ENCODE measurements at regions not wholly inside any gene's neighbourhood (a gene's known extent, or its start where the extent isn't known, plus 50 kb on each side); places are given as distances from the start of the nearest gene placed in this dataset.
"Not testable (repeated sequence)": the region's sequence is repeated elsewhere in the genome, so short reads cannot be mapped to it uniquely, and the experiment has no call there.

- DNase-seq (ENCODE audit: low spot score): no peak
Measured at GRCh38 chr4:127364911-127365310, 267.8 kb upstream of the INTU start.

- no peak for DNase-seq (ENCODE audit: low spot score)
Measured at GRCh38 chr4:127370604-127371003, 262.2 kb upstream of the INTU start.

- no peak for DNase-seq (ENCODE audit: low spot score)
Measured at GRCh38 chr4:127379499-127379898, 253.3 kb upstream of the INTU start.

GRCh38 chr4:127379948-127380347, 252.8 kb upstream of the INTU start:
- not testable (repeated sequence) for DNase-seq (ENCODE audit: low spot score)

- no peak for DNase-seq (ENCODE audit: low spot score)
Measured at GRCh38 chr4:127383666-127384065, 249.1 kb upstream of the INTU start.

- no peak for DNase-seq (ENCODE audit: low spot score)
Measured at GRCh38 chr4:127394516-127394915, 238.2 kb upstream of the INTU start.

- DNase-seq (ENCODE audit: low spot score): no peak
Measured at GRCh38 chr4:127400276-127400675, 232.5 kb upstream of the INTU start.

GRCh38 chr4:127400731-127401346, 231.9 kb upstream of the INTU start:
- peak; percentile 57 for DNase-seq (ENCODE audit: low spot score)

GRCh38 chr4:127403471-127404084, 229.2 kb upstream of the INTU start:
- no peak for DNase-seq (ENCODE audit: low spot score)

GRCh38 chr4:127406187-127406586, 226.6 kb upstream of the INTU start:
- DNase-seq (ENCODE audit: low spot score): no peak

- not testable (repeated sequence) for DNase-seq (ENCODE audit: low spot score)
Measured at GRCh38 chr4:127407572-127407971, 225.2 kb upstream of the INTU start.

- no peak for DNase-seq (ENCODE audit: low spot score)
Measured at GRCh38 chr4:127410201-127410600, 222.6 kb upstream of the INTU start.

GRCh38 chr4:127410644-127411043, 222.1 kb upstream of the INTU start:
- no peak for DNase-seq (ENCODE audit: low spot score)

- no peak for DNase-seq (ENCODE audit: low spot score)
Measured at GRCh38 chr4:127414951-127415606, 217.7 kb upstream of the INTU start.

- no peak for DNase-seq (ENCODE audit: low spot score)
Measured at GRCh38 chr4:127416115-127416514, 216.6 kb upstream of the INTU start.

GRCh38 chr4:127417885-127418535, 214.7 kb upstream of the INTU start:
- DNase-seq (ENCODE audit: low spot score): no peak

GRCh38 chr4:127419431-127419830, 213.3 kb upstream of the INTU start:
- DNase-seq (ENCODE audit: low spot score): no peak

GRCh38 chr4:127421437-127421836, 211.3 kb upstream of the INTU start:
- DNase-seq (ENCODE audit: low spot score): no peak

- no peak for DNase-seq (ENCODE audit: low spot score)
Measured at GRCh38 chr4:127425202-127425845, 207.4 kb upstream of the INTU start.

- no peak for DNase-seq (ENCODE audit: low spot score)
Measured at GRCh38 chr4:127425851-127426250, 206.9 kb upstream of the INTU start.

GRCh38 chr4:127441571-127441970, 191.2 kb upstream of the INTU start:
- no peak for DNase-seq (ENCODE audit: low spot score)

GRCh38 chr4:127445471-127445870, 187.3 kb upstream of the INTU start:
- no peak for DNase-seq (ENCODE audit: low spot score)

All from ureter (tissue), 1 donor.